ENCODE measurements at regions not wholly inside any gene's neighbourhood (a gene's known extent, or its start where the extent isn't known, plus 50 kb on each side); places are given as distances from the start of the nearest gene placed in this dataset.

GRCh38 chr5:91538179-91538578 is 155.1 kb upstream of the ARRDC3 start:
- Histone ChIP-seq H3K36me3 (ENCODE audit: control insufficient read depth, insufficient read depth, low read length) (no peaks in the 10 kb centered on the region), H3K4me1 (ENCODE audit: control insufficient read depth, insufficient read depth, low read length, poor library complexity, severe bottlenecking) (no peaks in the 10 kb centered on the region), H3K9me3 (ENCODE audit: control insufficient read depth, low read length) (no peaks in the 10 kb centered on the region), H3K4me3 (ENCODE audit: extremely low read depth, insufficient read depth, low read length, poor library complexity, severe bottlenecking) (no peak overlapping the region), H3K27ac (ENCODE audit: low read depth, low read length, severe bottlenecking) (no peak overlapping the region)
- no CpG with 5 or more reads among the region's 4 CpGs for WGBS, 2 experiments (ENCODE audit: insufficient coverage in 2 of 2)

GRCh38 chr5:91535499-91535898 is 152.4 kb upstream of the ARRDC3 start:
- 60 to 92% methylated on average over 1 to 2 of the region's 2 CpGs for WGBS, 2 experiments (ENCODE audit: insufficient coverage in 2 of 2)

GRCh38 chr5:91534332-91534731 is 151.2 kb upstream of the ARRDC3 start:
- Histone ChIP-seq H3K9me3 (ENCODE audit: control insufficient read depth, low read length) (no peaks in the 10 kb centered on the region), H3K4me1 (ENCODE audit: control insufficient read depth, insufficient read depth, low read length, poor library complexity, severe bottlenecking) (no peaks in the 10 kb centered on the region), H3K4me3 (ENCODE audit: extremely low read depth, insufficient read depth, low read length, poor library complexity, severe bottlenecking) (no peak overlapping the region), H3K36me3 (ENCODE audit: control insufficient read depth, insufficient read depth, low read length) (no peaks in the 10 kb centered on the region), H3K27ac (ENCODE audit: low read depth, low read length, severe bottlenecking) (no peak overlapping the region)
- no CpG with 5 or more reads among the region's 3 CpGs for WGBS, 2 experiments (ENCODE audit: insufficient coverage in 2 of 2)

More at GRCh38 chr5:91535499-91535898, 152.4 kb upstream of the ARRDC3 start:
- Histone ChIP-seq H3K9me3 (ENCODE audit: control insufficient read depth, low read length) (no peaks in the 10 kb centered on the region), H3K4me1 (ENCODE audit: control insufficient read depth, insufficient read depth, low read length, poor library complexity, severe bottlenecking) (no peaks in the 10 kb centered on the region), H3K4me3 (ENCODE audit: extremely low read depth, insufficient read depth, low read length, poor library complexity, severe bottlenecking) (no peak overlapping the region), H3K27ac (ENCODE audit: low read depth, low read length, severe bottlenecking) (no peak overlapping the region), H3K36me3 (ENCODE audit: control insufficient read depth, insufficient read depth, low read length) (no peaks in the 10 kb centered on the region)

- Histone ChIP-seq H3K4me1 (ENCODE audit: control insufficient read depth, insufficient read depth, low read length, poor library complexity, severe bottlenecking) (no peaks in the 10 kb centered on the region), H3K9me3 (ENCODE audit: control insufficient read depth, low read length) (no peaks in the 10 kb centered on the region), H3K27ac (ENCODE audit: low read depth, low read length, severe bottlenecking) (no peak overlapping the region), H3K4me3 (ENCODE audit: extremely low read depth, insufficient read depth, low read length, poor library complexity, severe bottlenecking) (no peak overlapping the region), H3K36me3 (ENCODE audit: control insufficient read depth, insufficient read depth, low read length) (no peaks in the 10 kb centered on the region)
- WGBS, 2 experiments (ENCODE audit: insufficient coverage in 2 of 2): no CpG with 5 or more reads among the region's 1 CpG
These were observed 149.7 kb upstream of the ARRDC3 start for GRCh38 chr5:91532779-91533178.

- WGBS, 2 experiments (ENCODE audit: insufficient coverage in 2 of 2): no CpG with 5 or more reads among the region's 1 CpG
- no peak overlapping the region for H3K4me3 ChIP-seq (ENCODE audit: extremely low read depth, insufficient read depth, low read length, poor library complexity, severe bottlenecking)
These were observed 149.2 kb upstream of the ARRDC3 start for GRCh38 chr5:91532281-91532680.

GRCh38 chr5:91528831-91529230 is 145.7 kb upstream of the ARRDC3 start:
- H3K9me3 ChIP-seq (ENCODE audit: control insufficient read depth, low read length): no peaks in the 10 kb centered on the region
- no peaks in the 10 kb centered on the region for H3K36me3 ChIP-seq (ENCODE audit: control insufficient read depth, insufficient read depth, low read length)
- no peak overlapping the region for H3K4me3 ChIP-seq (ENCODE audit: extremely low read depth, insufficient read depth, low read length, poor library complexity, severe bottlenecking)
- H3K27ac ChIP-seq (ENCODE audit: low read depth, low read length, severe bottlenecking): no peak overlapping the region
- 100% methylated on average over 1 of the region's 2 CpGs for WGBS, 2 experiments (ENCODE audit: insufficient coverage in 2 of 2)
- no peaks in the 10 kb centered on the region for H3K4me1 ChIP-seq (ENCODE audit: control insufficient read depth, insufficient read depth, low read length, poor library complexity, severe bottlenecking)

More at GRCh38 chr5:91532281-91532680, 149.2 kb upstream of the ARRDC3 start:
- Histone ChIP-seq H3K9me3 (ENCODE audit: control insufficient read depth, low read length) (no peaks in the 10 kb centered on the region), H3K4me1 (ENCODE audit: control insufficient read depth, insufficient read depth, low read length, poor library complexity, severe bottlenecking) (no peaks in the 10 kb centered on the region), H3K27ac (ENCODE audit: low read depth, low read length, severe bottlenecking) (no peak overlapping the region), H3K36me3 (ENCODE audit: control insufficient read depth, insufficient read depth, low read length) (no peaks in the 10 kb centered on the region)

GRCh38 chr5:91521785-91522184 is 138.7 kb upstream of the ARRDC3 start:
- Histone ChIP-seq H3K4me3 (ENCODE audit: extremely low read depth, insufficient read depth, low read length, poor library complexity, severe bottlenecking) (no peak overlapping the region), H3K27ac (ENCODE audit: low read depth, low read length, severe bottlenecking) (no peak overlapping the region), H3K9me3 (ENCODE audit: control insufficient read depth, low read length) (no peaks in the 10 kb centered on the region), H3K4me1 (ENCODE audit: control insufficient read depth, insufficient read depth, low read length, poor library complexity, severe bottlenecking) (no peaks in the 10 kb centered on the region), H3K36me3 (ENCODE audit: control insufficient read depth, insufficient read depth, low read length) (no peaks in the 10 kb centered on the region)
- 100% methylated on average over 1 of the region's 5 CpGs; no CpG with 5 or more reads in 1 of the 2 experiments for WGBS, 2 experiments (ENCODE audit: insufficient coverage in 2 of 2)

- no peaks in the 10 kb centered on the region for H3K9me3 ChIP-seq (ENCODE audit: control insufficient read depth, low read length)
- no peak overlapping the region for H3K4me3 ChIP-seq (ENCODE audit: extremely low read depth, insufficient read depth, low read length, poor library complexity, severe bottlenecking)
- H3K4me1 ChIP-seq (ENCODE audit: control insufficient read depth, insufficient read depth, low read length, poor library complexity, severe bottlenecking): no peaks in the 10 kb centered on the region
- no CpG with 5 or more reads among the region's 1 CpG for WGBS, 2 experiments (ENCODE audit: insufficient coverage in 2 of 2)
- H3K27ac ChIP-seq (ENCODE audit: low read depth, low read length, severe bottlenecking): no peak overlapping the region
- no peaks in the 10 kb centered on the region for H3K36me3 ChIP-seq (ENCODE audit: control insufficient read depth, insufficient read depth, low read length)
These were observed 138.2 kb upstream of the ARRDC3 start for GRCh38 chr5:91521334-91521733.

- H3K4me3 ChIP-seq (ENCODE audit: extremely low read depth, insufficient read depth, low read length, poor library complexity, severe bottlenecking): no peak overlapping the region
- WGBS, 2 experiments (ENCODE audit: insufficient coverage in 2 of 2): 49 to 54% methylated on average over 2 to 3 of the region's 4 CpGs
These were observed 131.3 kb upstream of the ARRDC3 start for GRCh38 chr5:91514400-91514799.

GRCh38 chr5:91503321-91503720 is 120.2 kb upstream of the ARRDC3 start:
- no peaks in the 10 kb centered on the region for H3K4me1 ChIP-seq (ENCODE audit: control insufficient read depth, insufficient read depth, low read length, poor library complexity, severe bottlenecking)
- WGBS, 2 experiments (ENCODE audit: insufficient coverage in 2 of 2): no CpG with 5 or more reads among the region's 3 CpGs
- no peaks in the 10 kb centered on the region for H3K9me3 ChIP-seq (ENCODE audit: control insufficient read depth, low read length)

More at GRCh38 chr5:91514400-91514799, 131.3 kb upstream of the ARRDC3 start:
- no peaks in the 10 kb centered on the region for H3K4me1 ChIP-seq (ENCODE audit: control insufficient read depth, insufficient read depth, low read length, poor library complexity, severe bottlenecking)
- no peaks in the 10 kb centered on the region for H3K9me3 ChIP-seq (ENCODE audit: control insufficient read depth, low read length)
- no peaks in the 10 kb centered on the region for H3K36me3 ChIP-seq (ENCODE audit: control insufficient read depth, insufficient read depth, low read length)
- H3K27ac ChIP-seq (ENCODE audit: low read depth, low read length, severe bottlenecking): no peak overlapping the region

GRCh38 chr5:91500758-91501157 is 117.6 kb upstream of the ARRDC3 start:
- Histone ChIP-seq H3K27ac (ENCODE audit: low read depth, low read length, severe bottlenecking) (no peak overlapping the region), H3K4me1 (ENCODE audit: control insufficient read depth, insufficient read depth, low read length, poor library complexity, severe bottlenecking) (no peaks in the 10 kb centered on the region), H3K36me3 (ENCODE audit: control insufficient read depth, insufficient read depth, low read length) (no peaks in the 10 kb centered on the region), H3K9me3 (ENCODE audit: control insufficient read depth, low read length) (no peaks in the 10 kb centered on the region), H3K4me3 (ENCODE audit: extremely low read depth, insufficient read depth, low read length, poor library complexity, severe bottlenecking) (no peak overlapping the region)
- WGBS, 2 experiments (ENCODE audit: insufficient coverage in 2 of 2): 78 to 92% methylated on average over 2 of the region's 3 CpGs

More at GRCh38 chr5:91503321-91503720, 120.2 kb upstream of the ARRDC3 start:
- Histone ChIP-seq H3K36me3 (ENCODE audit: control insufficient read depth, insufficient read depth, low read length) (no peaks in the 10 kb centered on the region), H3K4me3 (ENCODE audit: extremely low read depth, insufficient read depth, low read length, poor library complexity, severe bottlenecking) (no peak overlapping the region), H3K27ac (ENCODE audit: low read depth, low read length, severe bottlenecking) (no peak overlapping the region)
